Islet precursor cell (in vitro differentiated cells): ENCODE measurements at regions not wholly inside any gene's neighbourhood (a gene's known extent, or its start where the extent isn't known, plus 50 kb on each side); places are given as distances from the start of the nearest gene placed in this dataset.

Source experiments
- DNase-seq: peaks from one replicate; pipeline ENCODE4 v3.0.0-alpha.2; 2018

DNA sequence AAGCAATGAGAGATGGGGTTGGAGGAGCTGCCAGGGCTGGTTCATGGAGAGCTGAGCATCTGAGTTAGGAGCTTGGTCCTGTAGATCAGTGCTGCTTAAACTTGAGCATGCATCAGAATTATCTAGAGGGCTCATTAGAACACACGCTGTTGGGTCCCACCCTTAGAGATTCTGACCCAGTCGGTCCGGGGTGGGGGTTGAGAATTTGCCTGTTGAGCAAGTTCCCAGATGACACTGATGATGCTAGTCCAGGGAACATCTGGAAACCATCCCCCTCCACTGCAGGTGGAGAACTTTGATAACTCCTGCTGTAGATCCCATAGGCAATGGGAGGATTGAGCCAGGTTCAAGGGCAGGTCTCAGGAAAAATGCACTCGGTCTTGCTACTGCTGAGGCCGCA lies 158.0 kb upstream of the KLF4 start:
- no peak for DNase-seq

DNA sequence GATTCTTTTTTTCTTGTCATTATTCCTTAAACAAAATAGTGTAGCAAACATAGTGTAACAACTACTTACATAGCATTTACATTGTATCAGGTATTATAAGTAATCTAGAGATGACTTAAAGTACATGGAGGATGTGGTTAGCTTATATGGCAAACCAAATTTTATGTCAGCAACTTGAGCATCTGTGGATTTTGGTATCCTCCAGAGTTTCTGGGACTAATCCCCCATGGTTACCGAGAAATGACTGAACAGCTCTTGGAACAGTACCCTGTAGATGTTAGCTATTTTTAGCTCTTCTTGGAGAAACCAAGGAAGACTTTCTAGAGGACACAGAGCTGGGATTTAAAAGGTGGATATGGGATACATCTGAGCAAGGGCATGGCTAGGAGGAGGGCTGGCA lies 157.6 kb upstream of the KLF4 start:
- DNase-seq = no peak

DNA sequence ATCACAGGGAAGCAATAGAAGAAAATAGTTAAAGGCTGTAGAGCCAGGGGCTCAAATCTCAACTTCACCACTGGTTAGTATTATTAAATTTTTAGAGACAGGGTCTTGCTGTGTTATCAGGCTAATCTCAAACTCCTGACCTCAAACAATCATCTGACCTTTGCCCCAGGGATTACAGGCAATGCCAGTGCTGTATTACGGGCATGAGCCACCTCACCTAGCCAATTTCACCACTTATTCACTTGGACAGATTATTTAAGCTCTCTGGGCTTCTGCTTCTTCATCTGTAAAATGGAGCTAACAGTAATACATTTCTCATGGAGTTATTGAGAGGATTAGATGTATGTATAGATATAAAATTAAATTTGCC lies 155.9 kb upstream of the KLF4 start:
- DNase-seq = no peak

DNA sequence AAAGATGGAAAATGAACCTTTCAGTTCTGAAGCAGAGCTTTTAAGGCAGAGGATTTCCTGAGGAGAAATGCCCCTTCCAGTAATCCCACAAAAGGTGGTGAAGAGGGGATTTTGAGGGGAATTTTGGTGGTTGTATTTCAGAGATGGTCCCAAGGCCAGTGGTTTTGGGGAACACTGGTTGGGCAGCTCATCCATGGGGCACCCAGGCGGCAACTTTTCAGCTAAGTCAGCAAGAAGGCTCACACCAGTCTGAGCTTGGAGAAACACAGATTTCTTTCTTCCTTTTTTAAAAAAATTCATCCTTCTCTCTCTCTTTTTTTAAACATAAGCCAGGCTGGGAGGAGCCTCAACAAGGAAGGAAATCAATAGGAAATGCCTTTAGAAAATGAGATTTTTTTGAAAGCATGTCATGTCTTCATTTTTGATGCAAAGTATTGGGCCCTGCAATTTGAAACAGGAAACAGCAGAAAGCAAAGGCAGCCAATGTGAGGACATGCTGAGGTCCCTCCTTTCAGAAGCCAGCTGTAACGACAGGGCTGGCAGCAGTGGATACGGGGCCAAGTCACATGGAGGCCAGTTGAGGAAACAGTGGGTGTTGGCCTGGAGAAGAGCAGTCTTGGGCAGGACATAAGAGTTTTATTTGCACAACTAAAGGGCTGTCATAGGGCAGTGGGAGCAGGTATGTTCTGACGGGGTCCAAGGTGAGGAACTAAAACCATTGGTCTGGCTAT lies 155.3 kb upstream of the KLF4 start:
- DNase-seq = no peak

DNA sequence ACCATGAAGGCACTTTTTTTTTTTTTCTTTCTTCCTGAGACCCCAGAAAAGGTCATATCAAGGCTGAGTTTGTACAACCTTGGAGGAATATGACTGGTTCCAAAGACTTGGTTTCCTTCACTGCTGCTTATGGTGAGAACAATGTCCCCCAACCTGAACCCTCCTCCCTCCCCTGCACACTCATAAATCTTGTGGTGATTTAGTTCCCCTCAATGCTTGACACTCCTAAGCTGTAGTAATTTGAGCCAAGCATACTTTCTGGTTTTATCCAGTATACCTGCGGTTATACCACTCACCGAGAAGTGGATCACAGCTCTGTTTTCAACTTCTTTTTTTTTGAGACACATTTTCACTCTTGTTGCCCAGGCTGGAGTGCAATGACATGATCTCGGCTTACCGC lies 149.9 kb upstream of the KLF4 start:
- no peak for DNase-seq

DNA sequence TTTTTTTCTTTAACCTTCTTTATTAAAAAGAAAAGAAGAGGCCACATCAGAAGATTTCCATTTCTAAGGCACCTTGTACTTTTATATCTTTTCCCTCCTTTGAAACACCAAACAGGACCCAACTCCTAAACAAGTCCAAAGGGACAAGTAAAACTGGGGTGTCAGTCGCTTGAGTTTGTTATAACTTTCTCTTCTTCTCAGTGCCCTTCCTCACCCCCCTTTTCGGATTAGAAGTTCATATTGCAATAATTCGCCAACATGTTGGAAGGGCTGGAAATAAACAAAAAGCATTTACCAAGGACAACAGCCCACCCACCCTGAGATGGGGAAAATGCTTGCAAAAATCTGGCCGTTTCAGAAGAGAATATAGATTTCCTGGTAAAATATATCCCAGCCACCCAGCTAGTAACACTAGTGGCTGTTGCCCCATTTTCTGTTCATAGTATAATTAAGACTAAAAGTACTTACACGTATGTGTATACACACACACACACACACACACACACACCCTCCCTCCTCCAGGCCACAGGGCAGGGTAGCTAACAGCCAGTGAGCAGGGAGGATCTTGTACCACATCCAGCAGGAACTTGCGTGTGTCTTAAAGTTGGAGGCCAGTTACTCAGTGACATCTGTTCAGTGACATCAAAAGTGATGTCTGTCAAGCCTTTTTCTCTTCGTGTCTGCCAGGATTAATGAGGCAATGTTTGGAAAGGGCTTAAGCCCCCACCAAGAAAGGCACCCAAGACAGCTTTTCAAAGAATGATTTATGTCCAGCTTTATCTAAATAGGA lies 149.1 kb upstream of the KLF4 start:
- no peak for DNase-seq

DNA sequence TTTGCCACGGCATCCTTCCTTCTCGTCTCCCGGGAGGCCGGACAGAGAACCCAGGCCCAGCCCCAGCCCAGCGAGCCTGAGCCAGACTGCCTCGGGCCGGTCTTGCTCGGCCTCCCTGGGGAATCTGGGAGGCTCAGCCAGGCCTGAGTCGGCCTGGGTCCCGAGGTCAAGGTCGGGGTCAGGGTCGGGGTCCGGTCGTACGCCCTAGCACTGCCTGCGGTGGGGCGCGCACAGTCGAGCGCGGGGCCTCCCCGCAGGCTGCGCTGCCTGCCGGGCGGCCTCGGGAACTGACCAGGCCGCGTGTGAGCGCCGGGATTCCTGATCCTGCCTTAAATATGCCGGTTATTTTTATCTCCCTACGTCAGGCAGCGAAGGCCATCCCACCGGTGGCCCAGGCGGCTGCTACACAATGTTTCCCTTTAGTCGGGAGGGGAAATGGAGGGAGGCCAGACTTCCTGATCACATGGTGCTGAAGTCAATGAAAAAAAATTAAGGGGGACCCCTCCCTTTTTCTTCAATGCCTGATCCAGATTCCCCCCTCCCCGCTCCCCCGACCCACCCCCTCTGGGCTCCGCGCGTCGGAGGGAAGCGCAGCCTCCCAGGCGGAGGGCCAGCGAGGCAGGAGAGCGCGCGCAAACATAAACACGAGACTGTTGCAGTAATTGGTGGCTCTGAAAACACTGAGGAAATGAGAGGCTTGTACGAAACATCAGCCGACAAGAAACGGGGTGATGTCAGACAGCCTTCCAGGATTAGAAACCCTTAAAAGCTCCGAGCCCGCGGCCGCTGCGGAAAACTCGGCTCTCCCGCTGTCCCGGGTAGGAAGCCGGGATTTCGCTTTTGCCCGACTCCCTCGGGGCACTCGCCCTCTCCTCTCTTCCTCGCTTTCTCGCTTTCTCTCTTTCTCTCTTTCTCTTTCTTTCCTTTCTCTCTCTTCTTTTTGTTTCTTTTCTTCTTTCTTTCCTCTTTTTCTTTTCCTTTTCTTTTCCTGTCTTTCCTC lies 148.2 kb upstream of the KLF4 start:
- peak; percentile 73 for DNase-seq

DNA sequence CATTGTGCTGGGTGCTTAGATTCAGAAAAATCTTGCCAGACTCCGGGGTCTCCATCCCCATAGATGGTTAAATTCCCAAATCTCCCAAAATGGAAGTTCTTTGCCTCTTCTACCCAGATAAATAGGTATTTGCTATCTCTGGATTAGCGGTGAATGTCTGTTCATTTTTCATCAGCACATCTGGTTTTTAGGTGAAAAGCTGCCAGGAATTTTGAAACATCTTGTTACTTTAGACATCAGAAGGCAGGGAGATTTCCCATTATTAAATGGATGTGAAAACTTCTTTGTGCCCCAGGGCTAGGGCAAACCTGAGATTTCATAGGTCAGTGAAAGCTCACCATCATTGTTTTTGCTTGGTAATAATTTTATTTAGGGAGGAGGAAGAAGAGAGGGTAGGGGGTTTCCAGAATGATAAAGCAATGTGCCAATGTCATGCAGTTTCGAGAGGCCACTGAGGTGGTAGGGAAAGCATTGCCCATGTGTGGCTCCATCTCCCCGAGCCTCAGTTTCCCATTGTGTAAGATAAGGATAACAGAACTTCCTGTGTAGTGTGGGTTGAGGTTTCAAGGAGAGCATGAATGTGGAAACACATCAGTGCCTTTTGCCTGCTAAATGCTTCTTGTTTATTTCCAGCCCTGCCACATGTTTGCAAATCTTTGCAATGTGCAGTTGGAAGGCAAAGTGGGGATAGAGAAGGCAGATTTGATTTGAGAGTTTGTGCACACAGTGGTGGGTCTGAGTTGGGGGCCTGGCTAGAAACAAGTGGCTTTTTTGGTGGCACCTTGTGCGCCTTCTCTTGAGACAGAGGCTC lies 147.2 kb upstream of the KLF4 start:
- no peak for DNase-seq

DNA sequence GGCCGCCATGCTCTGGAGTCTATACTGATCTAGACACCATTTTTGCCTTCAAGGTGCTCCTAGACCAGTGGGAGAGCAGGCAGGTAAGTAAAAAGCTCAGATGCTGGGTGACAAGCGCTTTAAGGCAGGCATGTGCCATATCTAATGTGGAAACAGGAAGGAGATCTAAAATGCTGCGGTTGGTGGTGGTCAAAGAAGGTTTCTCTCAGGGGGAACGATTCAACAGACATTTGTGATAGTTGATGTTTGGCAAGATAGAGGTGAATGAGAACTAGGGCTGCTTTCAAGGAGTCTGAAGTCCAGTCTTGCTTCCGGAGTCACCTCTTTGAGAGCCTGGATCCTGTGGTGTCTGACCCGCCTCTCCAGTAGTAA lies 146.2 kb upstream of the KLF4 start:
- no peak for DNase-seq

DNA sequence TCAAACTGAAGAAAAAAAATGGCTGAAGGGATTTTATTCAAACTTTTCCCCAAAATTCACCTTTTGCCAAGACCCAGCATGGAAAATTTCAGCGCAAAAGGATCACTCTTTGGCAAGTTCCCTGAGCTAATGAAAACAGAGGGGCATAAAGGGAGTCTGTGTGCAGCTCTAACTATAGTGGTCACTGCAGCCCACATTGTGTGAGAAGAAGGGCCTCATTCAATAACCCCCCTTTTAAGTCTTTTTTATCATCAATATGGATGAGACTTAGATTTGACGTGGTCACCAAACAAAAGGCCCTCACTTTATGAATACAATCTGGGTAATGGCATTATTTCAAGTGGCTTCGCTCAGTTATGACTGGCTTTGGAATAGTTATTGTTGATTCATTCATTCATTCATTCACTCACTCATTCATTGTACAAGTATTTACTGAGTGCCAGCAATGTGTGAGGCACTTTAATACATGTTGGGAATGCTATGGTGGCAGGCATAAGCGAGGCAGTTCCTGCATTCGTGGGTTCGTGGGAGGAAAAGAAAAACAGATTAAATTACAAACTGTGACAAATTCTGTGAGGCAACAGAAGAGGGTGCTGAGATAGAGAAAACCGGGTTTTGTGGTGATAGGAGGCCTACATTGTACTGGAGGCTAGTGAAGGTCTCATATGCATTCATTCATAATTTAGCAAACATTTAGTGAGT lies 145.7 kb upstream of the KLF4 start:
- no peak for DNase-seq

DNA sequence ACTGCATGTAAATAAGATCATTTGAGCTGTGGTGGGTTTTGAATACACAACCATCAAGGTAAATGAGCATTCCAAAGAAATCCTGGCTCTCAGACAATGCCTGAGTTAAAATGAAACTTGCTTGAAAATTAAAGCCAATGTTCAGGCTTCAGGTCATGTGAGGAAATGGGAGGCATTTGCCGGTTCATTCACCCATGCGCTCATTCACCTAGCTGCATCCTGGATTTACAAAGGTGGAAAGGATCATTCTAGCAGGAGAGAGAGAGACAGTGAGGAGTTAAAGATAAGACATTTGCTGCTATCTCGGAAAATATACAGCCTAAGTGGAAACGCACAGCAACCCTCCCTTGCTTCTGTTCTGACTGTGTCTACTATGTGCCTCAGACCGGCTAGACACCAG lies 143.8 kb upstream of the KLF4 start:
- DNase-seq = no peak

DNA sequence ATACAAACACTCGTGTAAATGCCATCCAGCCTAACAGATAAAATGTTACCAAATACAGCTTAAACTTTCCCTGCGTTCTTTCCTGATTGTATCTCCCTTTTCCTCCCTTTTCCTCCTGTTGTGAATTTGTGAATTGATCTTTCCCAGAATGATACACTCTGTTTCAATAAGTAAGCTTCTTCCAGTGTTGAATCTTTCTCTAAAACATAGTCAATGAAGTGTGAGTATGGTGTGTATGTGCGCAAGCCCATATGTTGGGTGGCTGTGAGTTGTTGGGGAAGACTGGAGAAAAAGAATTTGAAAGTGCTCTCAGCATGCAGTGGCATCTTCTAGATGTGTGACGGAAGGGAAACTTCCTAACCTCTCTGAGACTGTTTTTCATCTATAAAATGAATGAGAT lies 143.1 kb upstream of the KLF4 start:
- no peak for DNase-seq

DNA sequence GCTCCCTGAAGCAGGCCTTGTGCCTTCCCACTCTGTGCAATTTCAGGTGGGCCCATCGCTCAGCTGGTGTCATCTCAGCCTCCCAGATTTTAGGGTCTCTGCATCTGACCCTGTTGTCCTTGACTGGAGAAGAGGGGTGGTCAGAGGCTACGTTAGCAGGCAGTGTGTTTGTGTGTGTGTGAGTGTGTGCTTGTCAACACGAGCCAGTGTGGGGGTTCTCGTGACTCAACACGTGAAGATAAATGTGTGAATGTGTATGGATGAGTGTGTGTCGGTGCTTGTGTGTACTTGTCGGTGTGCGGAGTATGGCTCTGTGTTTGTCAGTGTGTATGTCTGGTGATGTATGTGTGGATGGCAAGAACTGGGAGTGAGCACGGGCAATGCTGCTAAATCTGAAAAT lies 142.6 kb upstream of the KLF4 start:
- no peak for DNase-seq

DNA sequence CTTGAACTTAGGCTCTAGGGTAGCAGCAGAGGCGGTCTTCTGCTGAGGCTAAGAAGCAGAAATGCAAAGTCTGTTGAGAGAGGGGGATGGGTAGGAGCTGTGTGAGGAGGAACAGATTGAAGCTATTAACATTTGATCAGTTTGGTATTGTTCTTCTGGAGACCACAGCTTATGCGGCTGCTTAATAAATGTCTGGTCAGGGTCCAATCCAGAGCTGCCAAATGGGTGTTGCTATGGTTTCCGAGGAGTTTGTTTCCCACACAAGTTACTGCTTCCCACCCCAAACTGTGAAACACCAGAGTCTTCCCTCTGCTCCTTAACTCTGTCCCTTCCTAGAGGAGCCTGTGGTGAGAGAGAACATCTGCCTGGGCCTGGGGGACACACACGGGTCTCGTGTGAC lies 142.2 kb upstream of the KLF4 start:
- no peak for DNase-seq

DNA sequence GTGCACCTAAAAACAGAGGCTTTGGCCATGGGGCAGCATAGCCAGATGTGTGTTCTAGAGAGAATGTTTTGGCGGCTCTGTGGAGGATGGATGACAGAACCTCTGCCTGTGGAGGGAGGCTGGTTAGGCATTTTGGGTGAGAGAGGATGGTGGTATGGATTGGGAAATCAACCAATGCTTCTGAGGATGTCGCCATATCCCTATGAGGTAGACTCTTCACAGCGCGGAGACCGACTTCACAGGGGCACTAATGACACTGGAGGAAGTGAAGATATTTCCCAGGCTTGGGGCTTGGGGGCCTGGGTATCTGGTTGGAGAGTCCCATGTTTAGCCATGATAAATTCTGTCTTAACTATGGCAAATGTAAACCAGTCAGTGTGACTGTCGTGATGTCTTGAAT lies 140.6 kb upstream of the KLF4 start:
- DNase-seq = no peak

DNA sequence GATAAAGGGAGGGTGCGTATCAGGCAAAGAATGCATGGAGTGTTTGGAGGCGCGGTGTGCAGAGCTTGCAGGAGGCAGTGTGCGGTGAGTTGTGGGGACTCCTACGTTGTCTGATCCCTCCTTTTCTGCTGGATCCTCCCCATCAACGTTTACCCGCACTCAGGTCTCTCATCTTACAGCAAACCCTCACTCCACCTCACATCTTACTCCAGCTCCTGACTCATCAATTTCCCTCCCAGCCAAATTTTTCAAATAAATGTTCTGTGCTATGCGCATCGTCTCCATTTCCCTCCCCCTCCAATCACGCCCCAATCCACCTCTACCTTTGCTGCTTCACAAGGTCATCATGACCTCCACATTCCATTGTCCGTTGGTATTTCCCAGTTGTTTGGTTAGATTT lies 138.9 kb upstream of the KLF4 start:
- DNase-seq = no peak

DNA sequence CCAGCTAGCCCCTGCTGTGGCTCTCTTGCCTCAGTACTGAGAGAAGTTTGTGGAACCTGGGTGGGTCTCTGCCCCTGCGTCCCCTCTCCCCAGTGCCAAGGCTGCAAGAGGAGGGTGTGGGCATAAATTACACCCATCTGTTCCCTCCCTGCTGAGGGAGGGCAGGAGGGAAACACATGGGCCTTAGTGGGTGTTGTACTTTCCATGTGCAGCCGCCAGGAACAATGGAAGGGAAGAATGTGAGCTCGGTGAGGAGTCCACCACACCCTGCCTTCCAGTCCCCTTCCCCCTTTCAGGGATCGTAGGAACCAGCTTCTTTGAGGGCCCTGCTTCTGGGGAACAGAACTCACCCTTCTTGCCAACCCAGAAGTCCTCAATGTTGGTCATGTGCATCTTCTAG lies 138.2 kb upstream of the KLF4 start:
- no peak for DNase-seq

DNA sequence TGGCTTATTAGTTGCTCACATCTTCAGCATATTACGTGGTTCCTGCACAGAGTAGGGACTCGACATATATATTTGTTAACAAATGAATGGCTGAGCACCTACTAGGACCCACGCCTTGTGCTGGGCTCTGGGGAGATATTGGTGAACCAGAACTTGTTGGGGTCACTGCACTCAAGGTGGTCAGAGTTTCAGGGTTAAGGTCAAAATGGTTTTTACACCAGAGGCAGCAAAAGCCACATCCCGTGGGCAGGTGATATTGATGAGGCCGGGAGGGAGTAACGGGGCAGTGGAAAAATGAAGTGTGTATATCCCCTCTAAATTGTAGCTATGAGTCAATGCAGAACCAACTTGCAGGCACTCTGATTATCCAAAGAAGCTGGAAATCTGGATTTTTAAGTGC lies 136.5 kb upstream of the KLF4 start:
- no peak for DNase-seq

DNA sequence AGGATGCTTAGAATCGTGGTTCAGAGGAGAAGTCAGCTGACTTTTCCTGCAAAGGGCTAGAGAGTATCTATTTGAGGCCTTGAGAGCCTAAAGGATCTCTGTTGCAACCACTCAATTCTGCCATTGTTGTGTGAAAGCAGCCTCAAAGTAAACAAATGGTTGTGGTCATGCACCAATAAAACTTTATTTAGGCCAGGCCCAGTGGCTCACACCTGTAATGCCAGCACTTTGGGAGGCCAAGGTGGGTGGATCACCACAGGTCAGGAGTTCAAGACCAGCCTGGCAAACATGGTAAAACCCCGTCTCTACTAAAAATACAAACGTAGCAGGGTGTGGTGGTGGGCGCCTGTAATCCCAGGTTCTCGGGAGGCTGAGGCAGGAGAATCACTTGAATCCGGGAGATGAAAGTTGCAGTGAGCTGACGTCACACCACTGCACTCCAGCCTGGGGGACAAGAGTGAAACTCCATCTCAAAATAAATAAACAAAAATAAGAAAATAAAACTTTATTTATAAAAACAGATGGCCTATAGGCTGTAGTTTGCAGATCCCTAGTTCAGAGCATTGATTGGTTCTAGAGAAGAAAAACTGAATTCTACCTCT lies 135.9 kb upstream of the KLF4 start:
- no peak for DNase-seq

DNA sequence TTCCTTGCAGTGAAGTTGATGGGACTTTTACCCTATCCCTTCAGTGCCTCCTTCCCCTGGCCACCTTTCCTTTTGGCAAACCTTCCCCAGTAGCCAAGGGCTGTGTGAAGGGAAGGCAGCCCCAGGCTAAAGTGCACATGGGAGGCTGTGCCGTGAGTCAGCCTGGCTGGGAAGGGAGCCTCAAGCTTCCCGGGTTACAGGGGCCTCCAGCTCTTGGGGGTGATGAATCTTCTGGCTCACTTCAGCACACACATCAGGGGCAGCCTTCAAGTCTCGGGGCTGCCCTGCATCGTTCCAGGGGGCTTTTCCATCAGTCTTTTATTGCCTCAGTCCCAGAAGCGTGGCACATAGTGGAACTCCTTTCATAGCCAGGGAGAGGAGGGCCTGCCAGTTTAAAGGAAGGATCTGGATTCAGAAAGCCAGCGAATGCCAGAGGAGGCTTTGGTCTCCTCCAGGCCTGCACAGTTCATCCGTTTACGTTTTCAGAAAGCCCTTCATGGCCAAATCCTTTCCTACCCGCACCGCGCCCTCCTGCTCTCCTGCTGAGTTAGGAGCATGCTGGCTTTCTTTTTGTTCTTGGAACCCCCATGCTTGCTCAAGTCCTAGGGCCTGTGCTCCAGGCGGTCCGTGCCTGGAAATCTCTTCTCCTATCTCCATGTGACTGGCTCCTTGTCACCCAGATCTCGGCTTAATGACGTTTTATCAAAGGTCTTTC lies 134.8 kb upstream of the KLF4 start:
- DNase-seq = no peak

DNA sequence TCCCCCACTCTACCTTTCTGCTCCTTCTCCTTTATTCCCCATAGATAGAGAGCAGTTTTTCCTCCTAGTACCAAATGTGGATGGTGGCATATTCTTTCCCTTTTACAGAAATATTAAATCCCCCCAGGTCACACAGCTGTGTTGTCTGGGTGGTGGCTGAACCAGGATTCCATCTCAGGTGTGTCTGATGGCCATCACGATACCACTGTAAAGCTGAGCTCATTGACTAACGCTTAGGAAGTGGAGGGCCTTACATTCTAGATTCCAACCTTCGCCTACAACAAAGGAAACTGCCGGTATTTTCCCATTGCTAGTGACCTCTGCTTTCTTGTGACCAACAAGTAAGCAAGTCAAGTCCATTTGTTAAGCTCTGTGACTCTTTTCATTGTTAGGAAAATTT lies 131.9 kb upstream of the KLF4 start:
- DNase-seq = no peak
